Kidney (tissue), 13 donors: ENCODE measurements at regions not wholly inside any gene's neighbourhood (a gene's known extent, or its start where the extent isn't known, plus 50 kb on each side); places are given as distances from the start of the nearest gene placed in this dataset.
"Not testable (repeated sequence)": the region's sequence is repeated elsewhere in the genome, so short reads cannot be mapped to it uniquely, and the experiment has no call there.

Source experiments
- DNase-seq, 5 donors: peaks; one replicate each; pipeline ENCODE4 v3.0.0-alpha.2; 2013 to 2020
- FAIRE-seq: peaks from 2 replicates; lab custom pipeline; 2012; peaks lifted over from hg19 to GRCh38; lab: Jason Lieb, UNC
- H3K27ac ChIP-seq, 2 donors: one replicate each; pipeline ENCODE4 v1.7.0; 2013; ENCODE audit warnings: low read depth in 2 of 2, low read length in 2 of 2, inconsistent platforms in 1 of 2
- H3K27me3 ChIP-seq: one replicate; pipeline ENCODE4 v1.7.1; 2013; ENCODE audit warnings: low read length, inconsistent platforms; ENCODE audit not compliant: control insufficient read depth, insufficient read depth
- H3K36me3 ChIP-seq, 3 donors: one replicate each; pipeline versions ENCODE4 v1.7.0 to v1.7.1; 2013; ENCODE audit warnings: low read length in 3 of 3, control low read depth in 1 of 3, inconsistent platforms in 1 of 3; ENCODE audit not compliant: insufficient read depth in 3 of 3, control insufficient read depth in 2 of 3
- H3K4me1 ChIP-seq, 3 donors: one replicate each; pipeline versions ENCODE4 v1.7.0 to v1.7.1; 2013; ENCODE audit warnings: low read length in 3 of 3, inconsistent platforms in 1 of 3, low read depth in 1 of 3; ENCODE audit not compliant: control insufficient read depth in 2 of 3, insufficient read depth in 2 of 3
- H3K4me3 ChIP-seq, 3 donors: one replicate each; pipeline versions ENCODE4 v1.7.0 to v1.8.1; 2013; ENCODE audit warnings: low read length in 3 of 3, control low read depth in 1 of 3, inconsistent platforms in 1 of 3
- H3K9ac ChIP-seq, 3 donors: one replicate each; pipeline versions ENCODE4 v1.7.0 to v1.7.1; 2013; ENCODE audit warnings: low read length in 3 of 3, control low read depth in 1 of 3, inconsistent platforms in 1 of 3
- H3K9me3 ChIP-seq, 3 donors: one replicate each; pipeline versions ENCODE4 v1.7.0 to v1.7.1; 2013; ENCODE audit warnings: low read length in 3 of 3, control low read depth in 1 of 3, inconsistent platforms in 1 of 3; ENCODE audit not compliant: control insufficient read depth in 2 of 3, insufficient read depth in 1 of 3
- intact Hi-C: fragments of 100-400 bp; cut with DNase I; formaldehyde crosslinking; loops from one replicate; pipeline ENCODE4 v1.11.1; 2022
- TF ChIP-seq, protein P1 (sequence below): IDR thresholded peaks from 3 replicates; pipeline ENCODE4 v1.5.1; 2012; ENCODE audit warnings: mild to moderate bottlenecking, moderate library complexity, borderline replicate concordance; ENCODE audit not compliant: insufficient read depth; ENCODE audit errors: extremely low read depth
- donor health status: control.
- donor health status: control.
- donor health status: control.
- donor health status: control.
- donor health status: control.
- donor health status: DM: yes; HTN: yes; CAD: no.
- donor health status: Normal renal cell carcinoma (clear cell type).

DNA sequence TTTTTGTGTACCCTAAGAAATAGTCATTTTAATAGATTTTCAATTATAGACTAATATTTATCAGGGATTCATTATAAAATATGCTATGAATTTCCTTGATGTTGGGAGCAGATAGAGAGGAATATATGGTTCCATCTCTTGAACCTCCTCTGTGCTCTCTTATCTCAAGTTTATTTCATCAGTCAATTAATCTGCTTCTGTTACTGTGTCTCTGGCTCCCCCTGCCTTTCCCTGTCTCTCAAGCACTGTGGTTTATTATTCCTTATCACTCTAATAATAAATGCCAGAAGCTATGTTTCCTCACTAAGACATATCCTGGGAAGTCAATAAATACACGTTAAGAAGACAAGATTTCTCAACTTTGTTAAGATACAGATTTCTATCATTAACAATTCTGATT lies 141.5 kb downstream of the SYT15 start:
- DNase-seq, result peak in 4 of 5 donors; percentile 19 to 60 (median 54)
- H3K4me3 ChIP-seq, H3K27ac ChIP-seq, H3K27me3 ChIP-seq, FAIRE-seq, H3K4me1 ChIP-seq, H3K9me3 ChIP-seq, H3K9ac ChIP-seq, intact Hi-C loops, H3K36me3 ChIP-seq: not testable (repeated sequence)
- TF ChIP-seq, protein P1, sequence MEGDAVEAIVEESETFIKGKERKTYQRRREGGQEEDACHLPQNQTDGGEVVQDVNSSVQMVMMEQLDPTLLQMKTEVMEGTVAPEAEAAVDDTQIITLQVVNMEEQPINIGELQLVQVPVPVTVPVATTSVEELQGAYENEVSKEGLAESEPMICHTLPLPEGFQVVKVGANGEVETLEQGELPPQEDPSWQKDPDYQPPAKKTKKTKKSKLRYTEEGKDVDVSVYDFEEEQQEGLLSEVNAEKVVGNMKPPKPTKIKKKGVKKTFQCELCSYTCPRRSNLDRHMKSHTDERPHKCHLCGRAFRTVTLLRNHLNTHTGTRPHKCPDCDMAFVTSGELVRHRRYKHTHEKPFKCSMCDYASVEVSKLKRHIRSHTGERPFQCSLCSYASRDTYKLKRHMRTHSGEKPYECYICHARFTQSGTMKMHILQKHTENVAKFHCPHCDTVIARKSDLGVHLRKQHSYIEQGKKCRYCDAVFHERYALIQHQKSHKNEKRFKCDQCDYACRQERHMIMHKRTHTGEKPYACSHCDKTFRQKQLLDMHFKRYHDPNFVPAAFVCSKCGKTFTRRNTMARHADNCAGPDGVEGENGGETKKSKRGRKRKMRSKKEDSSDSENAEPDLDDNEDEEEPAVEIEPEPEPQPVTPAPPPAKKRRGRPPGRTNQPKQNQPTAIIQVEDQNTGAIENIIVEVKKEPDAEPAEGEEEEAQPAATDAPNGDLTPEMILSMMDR, result peak; percentile 24

DNA sequence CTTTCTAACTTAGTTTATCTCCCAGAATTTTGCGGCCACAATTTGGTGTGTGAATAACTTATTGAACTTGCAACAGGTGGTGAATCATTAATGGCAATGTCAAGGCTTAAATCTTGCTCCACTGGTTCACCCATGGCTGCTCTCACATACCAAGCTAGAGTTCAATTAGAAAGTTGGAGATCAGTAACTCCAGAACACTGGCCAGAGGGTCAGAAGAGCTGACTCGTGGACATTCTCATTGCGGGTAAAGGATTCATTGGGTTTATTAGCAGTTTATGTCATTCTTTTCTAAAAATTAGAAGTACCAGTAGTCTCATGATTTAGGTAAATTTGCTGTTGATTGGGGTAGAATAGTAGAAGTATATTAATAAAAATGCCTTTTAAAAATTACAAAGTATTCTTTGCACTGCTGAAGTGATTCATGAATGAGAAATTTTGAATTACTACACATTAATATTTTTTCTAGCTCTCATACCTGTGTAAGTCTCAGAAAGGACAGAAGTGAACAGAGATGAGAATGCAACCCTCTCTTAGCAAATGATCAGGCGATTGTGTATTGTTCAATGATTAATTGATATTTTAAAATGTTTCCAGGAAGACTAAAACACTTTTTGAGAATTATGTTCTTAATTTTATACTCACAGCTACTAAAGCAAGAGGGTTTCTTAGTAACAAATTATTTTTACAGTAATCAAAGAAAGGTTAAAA lies 142.0 kb downstream of the SYT15 start:
- H3K9ac ChIP-seq, intact Hi-C loops, H3K27ac ChIP-seq, H3K27me3 ChIP-seq, FAIRE-seq, H3K4me1 ChIP-seq, H3K9me3 ChIP-seq, H3K36me3 ChIP-seq: not testable (repeated sequence)
- DNase-seq, result peak in 2 of 5 donors; percentile 29 to 36
- peak overlapping the region in 1 of 3 donors; percentile 25 for H3K4me3 ChIP-seq

DNA sequence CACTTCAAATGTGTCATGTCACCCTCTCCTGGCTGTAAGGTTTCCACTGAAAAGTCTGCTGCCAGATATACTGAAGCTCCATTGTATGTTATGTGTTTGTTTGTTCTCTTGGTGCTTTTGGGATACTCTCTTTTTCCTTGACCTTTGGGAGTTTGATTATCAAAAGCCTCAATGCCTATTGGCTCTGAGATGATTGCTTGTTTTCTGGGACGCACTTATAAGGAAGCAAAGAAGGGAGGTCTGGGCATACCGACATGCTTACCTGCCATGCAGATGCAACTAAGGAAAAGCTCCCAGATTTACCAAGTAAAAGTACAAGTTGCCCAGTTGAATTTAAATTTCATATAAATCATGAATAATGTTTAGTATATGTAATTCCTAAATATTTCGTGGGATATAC lies 145.3 kb downstream of the SYT15 start:
- H3K27me3 ChIP-seq, FAIRE-seq, H3K27ac ChIP-seq, H3K9ac ChIP-seq, DNase-seq, H3K4me3 ChIP-seq, intact Hi-C loops, H3K9me3 ChIP-seq, H3K4me1 ChIP-seq, H3K36me3 ChIP-seq: not testable (repeated sequence)

DNA sequence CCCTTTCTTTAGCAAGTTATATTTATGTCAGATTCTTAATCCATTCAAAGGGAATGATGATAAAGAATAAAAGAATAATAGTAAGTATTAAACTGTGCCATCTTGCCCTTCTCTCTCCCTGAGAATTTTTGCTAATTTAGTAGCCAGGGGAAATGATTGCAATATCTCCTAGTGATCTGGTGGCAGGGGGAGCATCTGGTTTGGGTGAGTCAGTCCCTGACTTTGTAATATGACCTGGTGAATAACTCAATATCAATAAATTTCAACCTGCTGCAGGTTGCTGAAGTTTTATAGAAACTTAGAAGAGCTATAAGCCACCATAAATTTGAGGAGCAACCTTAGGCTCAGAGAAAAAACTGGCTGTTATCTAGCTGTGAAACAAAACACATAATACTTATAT lies 149.4 kb downstream of the SYT15 start:
- DNase-seq, intact Hi-C loops: not testable (repeated sequence)

DNA sequence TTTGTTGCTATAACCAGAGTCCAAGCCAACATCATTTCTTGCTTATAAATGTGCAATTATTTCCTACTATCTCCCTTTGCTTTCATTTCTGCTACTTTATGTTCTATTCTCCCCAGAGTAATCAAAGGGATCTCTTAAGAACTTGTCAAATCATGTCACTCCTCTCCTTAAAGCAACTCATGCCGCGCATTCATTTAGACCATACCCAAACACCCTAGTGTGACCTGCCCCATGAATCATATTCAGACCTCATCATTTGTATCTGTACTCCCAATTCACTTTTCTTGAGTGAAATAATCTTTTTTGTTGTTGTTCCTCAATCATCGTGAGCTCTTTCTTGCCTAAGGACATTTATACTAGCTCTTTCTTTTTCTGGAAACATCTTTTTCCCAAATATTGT lies 151.8 kb downstream of the SYT15 start:
- H3K9me3 ChIP-seq, intact Hi-C loops, H3K4me3 ChIP-seq, H3K36me3 ChIP-seq, H3K27ac ChIP-seq, H3K9ac ChIP-seq, H3K27me3 ChIP-seq, DNase-seq, H3K4me1 ChIP-seq, FAIRE-seq: not testable (repeated sequence)

More for the DNA sequence above, 149.4 kb downstream of the SYT15 start:
- not testable (repeated sequence) for H3K4me1 ChIP-seq, H3K27ac ChIP-seq, H3K36me3 ChIP-seq, H3K4me3 ChIP-seq, H3K9ac ChIP-seq, FAIRE-seq, H3K9me3 ChIP-seq, H3K27me3 ChIP-seq

DNA sequence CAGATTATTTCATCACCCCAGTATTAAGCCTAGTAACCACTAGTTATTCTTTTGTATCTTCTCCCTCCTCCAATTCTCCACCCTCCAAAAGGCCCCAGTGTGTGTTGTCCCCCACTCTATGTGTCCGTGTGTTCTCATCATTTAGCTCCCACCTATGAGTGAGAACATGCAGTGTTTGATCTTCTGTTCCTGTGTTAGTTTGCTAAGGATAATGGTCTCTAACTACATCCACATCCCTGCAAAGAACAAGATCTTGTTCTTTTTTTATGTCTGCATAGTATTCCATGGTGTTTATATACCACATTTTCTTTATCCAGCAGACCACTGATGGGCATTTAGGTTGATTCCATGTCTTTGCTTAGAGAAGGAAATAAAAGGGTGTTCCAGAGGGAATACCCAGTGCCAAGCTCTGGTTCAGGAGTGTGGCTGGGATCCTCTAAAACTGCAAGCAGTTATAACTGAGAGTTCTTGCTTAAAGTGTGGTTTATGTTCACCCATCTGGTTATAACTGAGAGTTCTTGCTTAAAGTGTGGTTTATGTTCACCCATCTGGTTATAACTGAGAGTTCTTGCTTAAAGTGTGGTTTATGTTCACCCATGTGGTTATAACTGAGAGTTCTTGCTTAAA lies 154.8 kb downstream of the SYT15 start:
- H3K9me3 ChIP-seq, H3K36me3 ChIP-seq, H3K27ac ChIP-seq, H3K4me1 ChIP-seq, FAIRE-seq, H3K9ac ChIP-seq, intact Hi-C loops, H3K4me3 ChIP-seq, DNase-seq, H3K27me3 ChIP-seq: not testable (repeated sequence)

DNA sequence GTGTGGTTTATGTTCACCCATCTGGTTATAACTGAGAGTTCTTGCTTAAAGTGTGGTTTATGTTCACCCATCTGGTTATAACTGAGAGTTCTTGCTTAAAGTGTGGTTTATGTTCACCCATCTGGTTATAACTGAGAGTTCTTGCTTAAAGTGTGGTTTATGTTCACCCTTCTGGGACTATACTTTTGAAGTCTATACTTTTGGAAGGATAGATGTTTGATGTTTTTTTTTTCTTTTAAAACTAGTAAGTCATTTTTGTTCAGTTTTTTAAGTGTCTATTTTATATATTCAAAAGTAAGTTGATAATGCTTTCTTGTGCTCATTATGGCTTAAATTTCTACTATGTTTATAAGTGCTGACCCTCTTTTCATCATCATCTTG lies 155.3 kb downstream of the SYT15 start:
- H3K4me3 ChIP-seq, H3K9ac ChIP-seq, H3K27ac ChIP-seq, H3K27me3 ChIP-seq, H3K9me3 ChIP-seq, H3K4me1 ChIP-seq, FAIRE-seq, H3K36me3 ChIP-seq, DNase-seq, intact Hi-C loops: not testable (repeated sequence)
